GM18861 (cell line): ENCODE measurements at regions not wholly inside any gene's neighbourhood (a gene's known extent, or its start where the extent isn't known, plus 50 kb on each side); places are given as distances from the start of the nearest gene placed in this dataset.
"Not testable (repeated sequence)": the region's sequence is repeated elsewhere in the genome, so short reads cannot be mapped to it uniquely, and the experiment has no call there.

ENCODE experiments used
- ATAC-seq: cut with Tn5 transposase; IDR thresholded peaks from one replicate; pipeline ENCODE4 v1.9.1; 2021; ENCODE audit not compliant: unreplicated experiment

DNA sequence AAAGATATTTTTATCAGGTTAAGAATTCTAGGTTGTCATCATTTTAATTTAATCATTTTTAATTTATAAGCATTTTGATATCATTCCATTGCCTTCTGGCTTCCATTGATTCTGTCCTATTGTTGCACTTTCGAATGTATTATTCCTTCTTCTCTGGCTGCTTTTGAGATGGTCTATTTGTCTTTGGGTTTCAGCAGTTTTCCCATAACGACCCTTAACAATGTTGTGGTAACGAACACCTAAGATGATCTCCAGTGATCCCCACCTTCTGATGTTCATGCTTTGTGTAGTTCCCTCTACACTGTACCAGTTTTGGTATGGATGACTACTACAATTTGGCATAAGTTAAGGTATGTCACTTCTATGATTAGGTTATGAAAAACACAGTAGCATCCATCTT lies 59.9 kb downstream of the MINAR1 start:
- no peak for ATAC-seq

DNA sequence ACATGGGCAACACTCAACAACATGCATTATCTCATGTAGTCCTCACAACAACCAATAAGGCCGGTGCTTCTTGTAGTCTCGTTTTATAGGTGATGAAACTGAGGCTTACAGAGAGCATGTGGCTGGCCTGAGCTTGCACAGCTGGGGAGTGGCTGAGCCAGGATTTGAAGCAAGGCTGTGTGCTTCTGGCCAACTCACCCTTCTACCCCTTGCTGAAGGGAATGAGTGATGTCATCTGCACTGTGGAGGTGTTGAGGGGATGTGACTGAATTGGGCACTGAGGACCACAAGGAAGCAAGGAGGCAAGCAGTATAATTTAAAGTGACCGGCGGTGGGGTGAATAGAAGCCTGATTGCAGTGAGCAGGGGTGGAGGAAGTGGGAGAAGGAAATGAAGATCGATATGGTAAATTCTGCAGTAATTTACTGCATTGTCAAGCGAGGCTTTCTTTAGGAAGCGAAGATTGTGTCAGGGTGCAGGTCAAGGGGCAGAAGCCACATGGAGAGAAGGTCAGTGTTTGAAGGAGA lies 62.3 kb downstream of the MINAR1 start:
- no peak for ATAC-seq

DNA sequence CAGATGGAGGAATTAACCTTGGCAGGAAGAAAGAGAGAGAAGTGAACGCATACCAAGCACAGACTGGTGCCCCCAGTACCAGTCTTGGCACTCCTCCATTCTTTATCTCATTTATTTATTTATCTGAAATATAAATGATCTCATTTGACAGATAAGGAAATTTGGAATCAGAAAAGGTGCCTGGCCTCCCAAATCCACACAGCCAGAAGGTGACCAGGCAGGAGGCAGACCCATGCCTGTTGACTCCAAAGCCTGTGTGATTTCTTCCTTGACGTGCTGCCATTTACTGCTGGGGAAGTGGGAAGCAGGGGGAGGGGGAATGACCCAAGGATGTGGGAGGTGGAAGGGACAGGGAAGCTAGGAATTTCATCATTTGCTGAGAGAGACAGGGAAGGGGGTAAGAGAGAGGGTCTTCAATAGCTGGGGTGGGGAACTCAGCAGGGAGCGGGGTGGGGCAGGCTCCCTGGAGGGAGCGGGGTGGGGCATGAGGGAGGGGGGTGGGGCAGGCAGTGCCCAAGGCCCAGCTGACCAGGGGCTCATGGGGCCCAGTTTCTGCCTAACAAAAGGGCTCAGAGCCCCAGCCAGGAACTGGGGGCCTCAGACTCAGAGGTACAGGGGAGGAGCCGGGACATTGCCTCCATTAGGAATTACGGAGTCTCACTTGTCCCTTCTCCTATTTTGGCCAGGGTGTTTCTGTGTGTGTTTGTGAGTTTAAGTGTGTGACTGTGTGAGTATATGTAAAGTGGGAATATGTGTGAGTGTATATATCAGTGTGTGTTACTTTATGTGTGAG lies 63.0 kb downstream of the MINAR1 start:
- no peak for ATAC-seq

DNA sequence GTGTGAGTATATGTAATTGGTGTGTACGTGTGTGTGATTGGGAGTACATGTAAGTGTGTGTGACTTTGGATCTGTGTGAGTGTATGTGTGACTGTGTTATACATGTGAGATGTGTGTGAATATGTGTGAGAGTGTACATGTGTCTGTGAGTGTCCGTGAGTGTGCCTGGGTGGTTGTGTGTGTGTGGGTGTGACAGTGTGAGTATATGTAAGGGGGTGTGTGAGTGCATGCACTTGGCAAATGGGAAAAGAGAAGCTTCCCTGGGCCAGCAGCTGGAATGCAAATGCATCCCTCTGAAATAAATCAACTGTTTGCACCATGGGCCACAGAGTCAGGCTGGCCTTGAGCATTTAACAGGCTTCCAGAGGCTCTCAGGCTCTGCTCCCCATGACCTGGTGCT lies 63.6 kb downstream of the MINAR1 start:
- no peak for ATAC-seq

DNA sequence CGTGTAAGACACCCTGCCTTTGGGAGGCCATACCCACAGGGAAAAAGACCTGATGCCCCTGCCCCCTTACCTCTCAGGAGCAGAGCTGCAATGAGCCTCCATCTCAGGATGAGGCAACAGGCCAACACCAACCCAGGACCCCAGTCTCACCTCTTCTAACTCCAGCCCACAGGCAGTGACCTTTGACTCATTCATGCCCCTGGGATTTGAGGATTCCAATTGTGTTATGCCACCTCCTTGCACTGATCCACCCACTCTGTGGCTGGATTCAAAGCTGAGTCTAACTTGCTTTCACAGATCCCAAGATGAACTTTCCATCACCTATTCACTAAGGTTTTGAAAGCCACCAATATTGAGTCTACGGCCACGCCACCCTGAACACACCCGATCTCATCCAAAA lies 64.7 kb downstream of the MINAR1 start:
- no peak for ATAC-seq

DNA sequence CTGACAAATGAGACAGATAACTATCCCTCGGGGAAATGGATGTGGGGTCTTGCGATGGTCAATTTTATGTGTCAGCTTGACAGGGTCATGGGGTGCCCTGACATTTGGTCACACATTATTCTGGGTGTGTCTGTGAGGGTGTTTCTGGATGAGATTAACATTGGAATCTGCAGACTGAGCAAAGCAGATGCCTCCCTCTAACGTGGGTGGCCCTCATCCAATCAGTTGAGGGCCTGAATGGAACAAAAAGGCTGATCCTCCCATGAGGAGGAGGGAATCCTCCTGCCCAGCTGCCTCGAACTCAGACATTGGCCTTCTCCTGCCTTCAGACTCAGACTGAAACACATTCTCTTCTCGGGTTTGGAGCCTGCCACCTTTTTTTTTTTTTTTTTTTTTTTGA lies 69.0 kb downstream of the MINAR1 start:
- ATAC-seq = no peak

DNA sequence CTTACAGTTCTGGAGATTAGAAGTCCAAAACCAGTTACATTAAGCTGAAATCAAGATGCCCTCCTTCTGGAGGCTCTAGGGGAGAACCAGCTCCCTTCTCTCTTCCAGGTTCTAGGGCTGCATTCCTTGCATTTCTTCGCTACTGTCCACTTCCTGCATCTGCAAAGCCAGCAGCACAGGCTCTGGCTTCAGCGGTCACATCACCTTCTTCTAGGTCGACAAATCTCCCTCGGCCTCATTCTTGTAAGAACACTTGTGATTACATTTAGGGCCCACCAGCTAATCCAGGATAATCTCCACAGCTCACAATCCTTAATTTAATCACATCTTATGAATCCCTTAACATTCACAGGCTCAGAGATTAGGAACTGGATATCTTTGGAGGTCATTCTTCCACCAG lies 73.8 kb downstream of the MINAR1 start:
- ATAC-seq = no peak

DNA sequence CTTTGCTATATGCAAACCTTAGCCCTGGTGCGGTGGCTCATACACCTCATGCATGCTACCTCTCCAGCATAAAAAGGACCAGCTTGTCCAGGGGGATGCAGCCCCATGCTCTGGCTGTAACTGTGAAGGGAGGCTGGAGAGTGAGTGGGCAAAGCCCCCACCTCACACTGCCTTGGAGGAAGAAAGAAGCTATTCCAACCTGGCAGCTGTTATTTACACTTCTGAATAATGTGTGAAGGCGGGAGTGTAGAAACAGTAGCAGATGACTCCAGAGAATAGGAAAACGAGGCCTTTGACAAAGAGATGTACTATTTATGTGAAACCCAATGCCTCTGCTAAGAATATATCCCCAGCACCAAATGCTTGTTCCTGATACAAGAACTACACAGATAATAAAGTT lies 80.7 kb downstream of the MINAR1 start:
- ATAC-seq = not testable (repeated sequence)

DNA sequence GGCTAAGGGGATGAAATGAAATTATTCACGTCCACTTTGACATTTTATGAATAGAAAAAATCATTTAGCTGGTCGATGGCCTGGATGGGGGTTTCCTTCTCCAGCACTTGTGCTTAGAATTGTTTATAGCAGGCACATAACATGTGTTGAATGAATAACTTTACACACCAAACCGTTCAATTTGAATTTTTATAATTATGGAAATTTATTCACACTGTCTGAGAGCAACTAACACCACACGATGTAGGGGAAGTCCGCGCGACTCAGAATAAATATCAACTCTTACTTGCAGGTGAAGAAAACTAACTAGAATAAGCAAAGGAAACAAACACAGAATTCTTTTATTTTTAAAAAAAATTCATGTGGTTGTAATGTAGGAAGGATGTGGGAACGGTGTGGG lies 81.3 kb downstream of the MINAR1 start:
- ATAC-seq = no peak

DNA sequence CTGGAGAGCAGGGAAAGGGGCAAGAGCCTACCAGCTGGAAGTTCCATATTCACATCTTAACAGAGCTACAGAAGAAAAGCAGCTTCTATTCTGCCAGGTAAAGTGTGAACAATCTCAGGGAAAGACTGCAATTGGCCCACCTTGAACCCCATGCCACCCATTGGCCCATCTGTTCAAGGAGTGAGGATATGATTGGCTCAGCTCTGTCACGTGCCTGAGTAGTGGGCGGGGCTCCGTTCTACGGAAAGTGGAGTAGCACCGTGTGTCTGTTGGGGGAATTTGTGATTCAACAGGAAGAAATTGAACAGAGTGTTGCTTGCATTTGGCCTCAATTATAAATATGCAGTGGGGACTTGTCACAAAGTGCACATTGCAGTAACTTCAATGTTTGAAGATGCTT lies 81.8 kb downstream of the MINAR1 start:
- no peak for ATAC-seq

DNA sequence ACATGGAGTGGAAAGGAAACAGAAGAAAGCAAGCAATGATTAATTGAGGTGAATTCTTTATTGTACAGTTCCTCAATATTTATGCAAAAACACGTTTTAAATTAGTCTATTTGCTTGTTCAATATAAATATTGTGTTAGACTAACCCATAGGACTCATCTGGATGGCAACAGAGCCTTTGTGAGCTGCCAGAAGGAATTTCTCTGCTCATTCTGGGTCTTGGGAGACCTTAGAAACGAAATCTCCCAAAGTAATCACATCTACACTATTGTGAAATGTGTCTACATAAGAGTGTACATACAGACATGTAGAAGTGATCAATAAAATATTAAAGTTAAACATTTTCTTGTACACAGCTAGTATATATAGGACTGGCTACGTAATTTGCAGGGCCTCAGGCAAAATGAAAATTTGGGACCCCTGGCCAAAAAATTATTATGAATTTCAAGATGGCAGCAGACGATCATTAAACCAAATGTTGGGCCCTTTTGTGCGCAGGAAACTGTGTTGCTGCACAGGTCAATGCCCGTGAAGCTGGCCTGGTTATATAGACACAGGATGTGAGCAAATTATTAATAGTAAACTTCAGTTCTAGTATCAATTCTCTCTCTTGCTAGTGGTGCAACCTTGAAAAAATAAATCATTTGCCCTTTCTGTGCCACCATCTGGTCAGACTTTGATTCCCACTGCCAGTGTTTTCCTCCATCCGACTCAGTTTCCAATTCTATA lies 83.3 kb downstream of the MINAR1 start:
- no peak for ATAC-seq

DNA sequence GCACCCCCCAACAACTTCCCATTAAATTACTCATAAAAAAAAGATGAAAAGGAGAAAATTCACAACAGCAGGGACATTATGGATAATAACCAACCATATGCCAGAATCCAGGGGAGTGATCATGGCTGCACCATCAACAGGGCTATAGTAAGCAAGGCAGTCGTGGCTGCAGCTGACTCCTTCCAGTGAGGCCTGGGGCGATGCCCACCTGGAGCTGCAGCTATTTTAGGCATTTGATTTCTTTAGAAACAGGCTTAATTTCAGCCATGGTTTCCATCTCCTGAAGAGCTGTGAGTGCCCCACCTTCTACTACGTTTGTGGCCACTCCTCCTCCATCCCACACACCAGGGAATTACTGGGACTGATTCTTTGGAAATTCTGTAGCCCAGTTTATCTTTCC lies 84.0 kb downstream of the MINAR1 start:
- ATAC-seq = no peak

DNA sequence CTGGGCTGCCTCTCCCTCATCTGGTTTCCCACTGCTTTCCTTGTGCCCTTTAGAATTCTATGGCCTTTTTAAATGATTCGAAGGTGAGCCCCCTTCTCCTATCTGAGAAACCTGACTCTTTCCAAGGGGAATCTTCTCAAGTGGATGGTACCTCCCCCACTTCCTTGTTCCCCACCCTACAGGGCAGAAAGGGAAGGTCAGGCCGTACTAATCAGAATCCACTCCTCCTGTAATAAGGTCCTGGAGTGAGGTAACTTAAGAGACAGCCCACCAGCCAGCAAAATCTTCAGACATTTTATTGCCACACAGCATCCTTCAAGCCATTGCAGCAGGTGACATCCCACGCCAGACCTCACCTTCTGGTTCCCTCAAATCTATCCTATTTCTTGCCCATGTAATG lies 84.5 kb downstream of the MINAR1 start:
- no peak for ATAC-seq

DNA sequence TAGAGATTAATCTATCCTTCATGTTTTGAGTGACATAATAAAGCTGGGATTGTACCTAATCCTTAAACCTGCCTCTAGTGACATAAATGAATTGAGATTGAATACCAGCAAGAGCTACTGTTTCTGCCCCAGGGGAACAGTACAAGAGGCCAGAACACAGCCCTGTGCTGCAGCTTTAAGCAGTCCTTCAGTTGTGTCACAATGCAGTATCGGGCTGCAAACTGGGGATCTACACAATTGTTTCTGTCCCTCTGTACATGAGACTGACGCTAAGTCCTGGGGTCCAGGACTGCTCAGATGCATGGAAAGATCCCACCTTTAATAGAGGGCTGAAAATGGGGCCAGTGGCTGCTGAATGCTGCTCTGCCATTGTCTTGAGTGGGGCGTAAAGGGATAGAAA lies 87.5 kb downstream of the MINAR1 start:
- ATAC-seq = no peak

DNA sequence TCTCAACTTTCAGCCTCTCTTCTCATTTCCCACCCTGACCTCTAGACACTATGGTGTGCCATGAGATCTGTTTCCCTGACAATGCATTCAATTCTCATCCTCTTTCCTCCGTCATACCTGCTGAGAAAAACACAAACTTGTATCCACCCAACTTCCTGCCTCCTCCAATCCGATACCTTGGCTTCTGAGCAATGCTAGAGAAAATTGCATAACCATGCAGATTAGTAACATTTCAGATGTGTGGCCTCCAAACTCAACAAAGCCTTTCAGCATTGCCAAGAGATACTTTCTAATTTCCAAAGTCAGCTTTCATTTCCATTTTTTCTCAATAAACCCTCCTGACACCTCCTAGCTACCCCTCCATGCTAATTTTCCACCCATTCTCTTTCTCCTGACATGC lies 88.5 kb downstream of the MINAR1 start:
- no peak for ATAC-seq

DNA sequence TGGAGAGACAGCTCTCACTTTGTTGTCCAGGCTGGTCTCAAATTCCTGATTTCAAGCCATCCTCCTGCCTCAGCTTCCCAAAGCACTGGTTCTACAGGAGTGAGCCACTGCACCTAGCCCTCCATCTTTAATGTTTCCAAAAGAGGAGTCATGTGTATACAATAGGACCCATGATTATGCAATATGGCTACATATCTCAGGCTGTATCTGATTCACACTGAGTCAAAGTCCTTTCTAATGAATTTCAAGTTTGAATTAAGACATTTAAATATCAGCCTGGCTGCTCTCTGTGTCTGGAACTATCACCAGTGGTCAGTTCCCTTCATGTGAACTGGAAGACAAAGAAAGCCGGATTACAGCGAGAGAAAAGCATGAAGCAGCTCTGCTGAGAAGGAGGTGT lies 90.5 kb downstream of the MINAR1 start:
- ATAC-seq = no peak

DNA sequence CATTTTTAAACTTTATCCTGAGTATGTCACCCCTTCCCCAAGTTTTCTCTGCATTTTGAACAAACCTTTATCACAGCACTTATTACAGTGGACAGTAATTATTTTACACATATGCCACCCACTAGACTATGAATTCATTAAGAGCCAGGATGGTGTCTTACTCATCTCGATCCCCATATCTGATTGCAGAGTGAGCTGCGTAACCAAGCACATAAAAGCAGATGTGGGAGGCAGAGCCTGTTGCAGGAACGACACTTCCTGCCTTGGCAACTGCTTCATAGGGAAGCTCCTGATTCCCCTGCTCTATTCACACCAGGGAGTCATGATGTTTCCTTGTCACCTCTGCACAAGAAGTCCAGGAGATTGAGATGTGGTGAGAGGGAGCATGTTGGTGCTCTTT lies 91.1 kb downstream of the MINAR1 start:
- no peak for ATAC-seq

DNA sequence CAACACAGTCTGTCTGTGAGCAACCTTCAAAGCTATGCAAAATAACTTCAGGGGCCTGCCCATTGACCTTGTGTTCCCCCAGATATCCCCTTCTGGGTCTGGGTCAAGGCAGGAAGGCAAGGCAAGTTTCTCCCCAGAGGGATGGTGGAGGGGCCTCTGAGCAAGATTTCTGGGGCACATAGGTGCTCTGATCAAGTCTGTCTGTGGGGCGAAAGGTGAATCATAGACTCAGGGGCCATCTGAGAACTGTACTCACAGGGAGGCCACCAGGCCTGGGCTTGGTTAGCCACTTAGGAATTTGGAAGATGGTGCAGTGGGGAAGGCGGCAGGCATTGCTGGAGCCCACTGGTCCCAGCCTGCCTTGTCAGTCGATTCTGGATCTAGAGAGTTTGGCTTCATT lies 92.4 kb downstream of the MINAR1 start:
- no peak for ATAC-seq

DNA sequence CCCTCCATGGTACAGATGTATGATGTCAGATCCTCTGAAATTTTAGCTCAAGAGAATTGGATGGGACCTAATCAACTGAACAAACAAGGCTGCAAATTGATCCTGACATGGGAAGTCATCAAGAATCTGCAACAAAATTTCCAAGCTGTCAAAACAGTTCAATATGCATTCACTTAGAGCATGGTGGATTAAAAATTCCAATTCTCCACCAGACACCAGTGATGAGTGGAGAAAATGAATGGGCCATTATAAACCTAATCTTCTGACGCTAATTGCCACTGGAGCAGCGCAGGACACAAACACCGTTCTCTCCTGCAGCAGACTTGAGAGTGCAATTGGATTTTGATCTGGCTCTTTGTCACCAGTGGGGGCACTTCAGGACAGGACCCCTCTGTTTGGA lies 94.2 kb downstream of the MINAR1 start:
- ATAC-seq = no peak

DNA sequence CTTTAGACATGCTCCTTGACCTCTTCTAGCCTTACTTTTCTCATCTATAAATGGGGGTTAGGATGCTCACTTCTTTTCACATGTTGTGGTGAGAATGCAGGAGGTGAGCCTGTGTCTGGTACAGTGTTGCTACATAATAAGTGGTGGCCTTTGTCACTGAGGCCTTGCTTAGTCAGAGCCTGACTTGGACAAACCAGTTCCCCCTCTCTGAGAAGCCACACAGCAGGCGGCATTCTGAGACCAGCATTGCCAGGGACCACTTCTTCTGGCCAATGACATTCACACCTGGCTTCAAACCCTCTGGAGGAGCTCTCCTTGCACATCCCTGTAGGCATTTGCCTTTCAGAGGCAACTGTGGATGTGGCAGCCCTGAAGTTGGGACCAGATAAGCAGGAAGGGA lies 95.7 kb downstream of the MINAR1 start:
- no peak for ATAC-seq

DNA sequence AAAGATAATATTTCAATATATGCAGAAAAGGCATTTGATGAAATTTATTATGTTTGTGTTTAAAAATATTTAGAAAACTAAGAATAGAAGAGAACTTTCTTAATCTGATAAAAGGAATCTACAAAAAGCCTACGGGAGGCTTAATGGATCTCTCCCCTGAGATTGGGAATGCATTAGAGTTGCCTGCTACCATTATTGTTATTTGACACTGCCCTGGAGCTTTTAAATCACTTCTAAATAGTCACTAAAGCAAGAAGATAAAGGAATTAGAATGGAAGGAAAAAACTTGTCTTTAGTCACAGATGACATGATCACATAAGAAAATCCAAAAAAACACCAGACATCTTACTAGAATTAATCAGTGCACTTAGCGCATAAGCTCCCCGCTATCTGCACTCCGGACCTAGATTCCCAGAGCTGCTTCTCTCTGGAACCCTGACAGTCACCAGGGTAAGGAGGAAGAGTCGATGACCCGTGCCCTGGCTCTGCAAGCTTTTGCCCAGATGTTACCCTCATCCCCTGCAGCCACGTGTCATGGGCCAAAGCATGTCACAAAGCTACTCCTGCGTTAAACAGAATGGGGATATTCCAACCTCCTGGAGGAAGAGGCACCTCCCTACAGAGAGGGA lies 97.1 kb downstream of the MINAR1 start:
- no peak for ATAC-seq

DNA sequence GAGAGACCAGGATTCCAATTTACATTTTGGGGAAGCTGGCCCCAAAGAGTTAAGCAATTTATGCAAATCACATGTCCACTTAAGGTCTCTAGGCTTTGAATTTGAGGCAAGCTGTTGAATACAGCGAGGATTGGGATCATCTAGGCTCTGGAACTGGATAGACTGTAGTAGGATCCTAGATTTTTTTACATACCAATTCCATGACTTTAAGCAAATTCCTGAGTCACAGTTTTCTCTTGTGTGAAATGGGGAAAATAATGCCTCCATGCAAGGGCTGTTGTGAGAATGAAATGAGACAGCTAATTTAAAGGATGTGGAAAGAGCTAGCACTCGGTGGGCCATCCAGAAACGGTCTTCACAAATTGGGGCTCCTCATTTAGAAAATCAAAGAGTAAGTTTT lies 103.4 kb downstream of the MINAR1 start:
- ATAC-seq = no peak
